Right lobe of liver (tissue), 4 donors: ENCODE measurements at regions not wholly inside any gene's neighbourhood (a gene's known extent, or its start where the extent isn't known, plus 50 kb on each side); places are given as distances from the start of the nearest gene placed in this dataset.

Source experiments
- POLR2A ChIP-seq: fragments of 450-650 bp; IDR thresholded peaks from one replicate; pipeline ENCODE4 v1.6.1; 2017; ENCODE audit warnings: antibody characterized with exemption, mild to moderate bottlenecking
- TF ChIP-seq, protein P1 (sequence below), 4 donors: fragments of 200-600 bp in 3 of 4; fragments of 450-650 bp in 1 of 4; IDR thresholded peaks; one replicate each; pipeline versions ENCODE4 v1.5.1 to v1.8.0; 2016 to 2022; ENCODE audit warnings: antibody characterized with exemption in 4 of 4, mild to moderate bottlenecking in 2 of 4
- donor health status: DM: no; HTN: no; CAD: no.
- donor health status: DM: no; HTN: no; CAD: no.
- donor health status: DM: no; HTN: yes; CAD: no.

DNA sequence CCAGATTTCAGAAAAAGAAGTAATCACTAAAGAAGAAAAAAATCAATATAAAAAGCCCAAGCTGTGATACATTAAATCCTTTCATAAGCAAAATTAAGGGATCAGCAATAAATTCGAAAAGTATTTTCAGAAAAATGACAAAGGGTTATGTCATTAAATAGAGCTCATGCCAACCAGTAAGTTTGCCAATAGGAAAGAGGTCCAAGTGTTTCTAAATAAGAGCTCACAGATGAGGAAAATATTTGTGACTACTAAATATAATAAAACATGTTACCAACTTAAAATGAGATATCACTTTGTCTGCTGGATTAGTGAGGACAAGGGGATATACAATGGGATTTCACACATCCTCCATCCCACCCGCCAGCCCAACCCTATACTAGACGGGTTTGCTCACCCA is 140.3 kb upstream of the EYA4 start:
- TF ChIP-seq, protein P1, sequence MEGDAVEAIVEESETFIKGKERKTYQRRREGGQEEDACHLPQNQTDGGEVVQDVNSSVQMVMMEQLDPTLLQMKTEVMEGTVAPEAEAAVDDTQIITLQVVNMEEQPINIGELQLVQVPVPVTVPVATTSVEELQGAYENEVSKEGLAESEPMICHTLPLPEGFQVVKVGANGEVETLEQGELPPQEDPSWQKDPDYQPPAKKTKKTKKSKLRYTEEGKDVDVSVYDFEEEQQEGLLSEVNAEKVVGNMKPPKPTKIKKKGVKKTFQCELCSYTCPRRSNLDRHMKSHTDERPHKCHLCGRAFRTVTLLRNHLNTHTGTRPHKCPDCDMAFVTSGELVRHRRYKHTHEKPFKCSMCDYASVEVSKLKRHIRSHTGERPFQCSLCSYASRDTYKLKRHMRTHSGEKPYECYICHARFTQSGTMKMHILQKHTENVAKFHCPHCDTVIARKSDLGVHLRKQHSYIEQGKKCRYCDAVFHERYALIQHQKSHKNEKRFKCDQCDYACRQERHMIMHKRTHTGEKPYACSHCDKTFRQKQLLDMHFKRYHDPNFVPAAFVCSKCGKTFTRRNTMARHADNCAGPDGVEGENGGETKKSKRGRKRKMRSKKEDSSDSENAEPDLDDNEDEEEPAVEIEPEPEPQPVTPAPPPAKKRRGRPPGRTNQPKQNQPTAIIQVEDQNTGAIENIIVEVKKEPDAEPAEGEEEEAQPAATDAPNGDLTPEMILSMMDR (IDR thresholded peaks at IDR 0.05): no peak
- no peak for TF ChIP-seq POLR2A
